ENCODE measurements at regions not wholly inside any gene's neighbourhood (a gene's known extent, or its start where the extent isn't known, plus 50 kb on each side); places are given as distances from the start of the nearest gene placed in this dataset.

DNA sequence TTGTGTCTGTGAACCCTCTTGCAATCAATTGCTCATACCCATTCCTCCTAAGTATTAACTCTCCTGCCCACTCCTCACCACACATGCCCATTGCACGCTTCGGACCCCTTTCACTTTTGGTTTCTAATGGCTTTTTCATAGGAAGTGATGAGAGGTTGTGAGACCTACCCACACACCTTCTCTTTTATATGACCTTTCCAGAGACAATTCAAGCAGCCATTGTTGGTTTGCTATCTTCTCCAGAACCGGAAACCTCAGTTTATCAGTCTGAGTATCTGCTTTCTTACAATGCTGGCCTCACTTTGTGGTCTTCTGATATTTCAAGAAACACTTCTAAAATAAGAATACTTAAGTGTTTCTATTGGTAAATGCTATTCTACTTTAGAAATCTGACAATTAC, 1550.8 kb upstream of the SLC10A2 start:
- Histone ChIP-seq H3K56ac (replicated peaks; ENCODE audit: insufficient read length, low read depth, low read length) (no peak overlapping the region), H3K23me2 (ENCODE audit: low read depth, low read length) (no peaks in the 10 kb centered on the region), H2BK15ac (ENCODE audit: low read length) (no peak overlapping the region), H3K79me2 (ENCODE audit: control insufficient read depth in 1 of 2, insufficient read depth in 2 of 2, low read length in 2 of 2) (no peaks in the 10 kb centered on the region), H3K27ac (ENCODE audit: low read depth, low read length) (no peak overlapping the region), H4K5ac (ENCODE audit: insufficient read length, low read depth, low read length) (no peak overlapping the region), H3K4ac (replicated peaks; ENCODE audit: insufficient read length, low read depth, low read length) (no peak overlapping the region), H3K4me1 (replicated peaks in 1 of 4; ENCODE audit: control insufficient read depth in 3 of 4, insufficient read depth in 4 of 4, low read length in 3 of 4) (no peaks in the 10 kb centered on the region; a peak in 1 of 7 replicates), H2AFZ (ENCODE audit: low read length) (no peak overlapping the region), H4K20me1 (replicated peaks in 1 of 2; ENCODE audit: control insufficient read depth in 1 of 2, insufficient read depth in 2 of 2, low read length in 2 of 2) (no peaks in the 10 kb centered on the region), H2BK20ac (ENCODE audit: low read length) (no peak overlapping the region), H4K91ac (replicated peaks; ENCODE audit: insufficient read length, low read length) (no peak overlapping the region), H4K8ac (ENCODE audit: extremely low read depth, insufficient read depth, low read length) (no peak overlapping the region), H3K9me3 (ENCODE audit: insufficient read depth in 2 of 2, low read depth in 1 of 2, low read length in 1 of 2) (peaks cover 11 to 29% of the 10 kb centered on the region in 2 experiments; a peak in 3 of 4 replicates), H3K4me3 (ENCODE audit: extremely low read depth in 1 of 4, insufficient read depth in 2 of 4, low read depth in 3 of 4, low read length in 4 of 4) (no peak overlapping the region), H2BK5ac (ENCODE audit: low read depth, low read length) (no peak overlapping the region), H3K9ac (replicated peaks in 1 of 4; ENCODE audit: extremely low read depth in 1 of 4, low read depth in 3 of 4, low read length in 3 of 4) (no peak overlapping the region), H3K27me3 (replicated peaks in 1 of 4; ENCODE audit: control insufficient read depth in 3 of 4, extremely low read depth in 1 of 4, insufficient read depth in 3 of 4, low read length in 3 of 4) (no peaks in the 10 kb centered on the region), H3K18ac (ENCODE audit: extremely low read depth, low read length) (no peak overlapping the region), H3K23ac (ENCODE audit: insufficient read length) (no peak overlapping the region), H3K79me1 (ENCODE audit: low read depth, low read length) (no peaks in the 10 kb centered on the region), H2BK12ac (ENCODE audit: low read depth, low read length) (no peak overlapping the region), H2BK120ac (replicated peaks; ENCODE audit: low read depth, low read length) (no peak overlapping the region), H3K14ac (ENCODE audit: insufficient read length) (no peak overlapping the region), H2AK5ac (ENCODE audit: low read depth, low read length) (no peak overlapping the region), H3K4me2 (ENCODE audit: insufficient read depth in 1 of 2, low read depth in 2 of 2, low read length in 2 of 2) (no peak overlapping the region), H3K36me3 (ENCODE audit: control insufficient read depth in 2 of 4, insufficient read depth in 4 of 4, low read length in 3 of 4) (peaks cover 0 to 6% (median 2%) of the 10 kb centered on the region in 4 experiments; a peak in 2 of 8 replicates)
- DNase-seq (ENCODE audit: low read depth in 1 of 2, low spot score in 2 of 2) (no peak), FAIRE-seq (no peak)
- WGBS, 2 experiments (ENCODE audit: extremely low coverage in 1 of 2, insufficient coverage in 1 of 2, insufficient read length in 1 of 2, insufficient replicate concordance in 2 of 2, low coverage in 1 of 2, low lambda C conversion rate in 2 of 2, missing lambda C conversion rate in 1 of 2) = 92% methylated on average over 3 of the region's 3 CpGs; no CpG with 5 or more reads in 1 of the 2 experiments
- ChIA-PET POLR2A (ENCODE audit: partially characterized antibody) (no interaction called here), CTCF (ENCODE audit: partially characterized antibody) (no interaction called here)
- TF ChIP-seq TCF12 (IDR thresholded peaks at IDR 0.05; ENCODE audit: low read depth, low read length) (no peak), SUZ12 (IDR thresholded peaks at IDR 0.05; ENCODE audit: low read length) (no peak), MAFK (IDR thresholded peaks at IDR 0.05; ENCODE audit: low read depth, low read length) (no peak), RAD21 (IDR thresholded peaks at IDR 0.05 in 1 of 2, conservative IDR thresholded peaks at IDR 0.05 in 1 of 2; ENCODE audit: low read depth in 2 of 2, low read length in 2 of 2) (no peak), SRF (IDR thresholded peaks at IDR 0.05; ENCODE audit: low read depth, low read length) (no peak), GTF2F1 (IDR thresholded peaks at IDR 0.05; ENCODE audit: borderline replicate concordance, low read depth, low read length) (no peak), POLR2A (IDR thresholded peaks at IDR 0.05; ENCODE audit: control extremely low read depth in 1 of 2, low read depth in 2 of 2, low read length in 2 of 2) (no peak), SAP30 (IDR thresholded peaks at IDR 0.05; ENCODE audit: insufficient read depth, insufficient replicate concordance, low read length) (no peak), NRF1 (IDR thresholded peaks at IDR 0.05; ENCODE audit: low read depth, low read length) (no peak), EGR1 (IDR thresholded peaks at IDR 0.05; ENCODE audit: borderline replicate concordance, low read depth, low read length) (no peak), BRCA1 (IDR thresholded peaks at IDR 0.05; ENCODE audit: low read depth, low read length) (no peak), BCL11A (IDR thresholded peaks at IDR 0.05; ENCODE audit: low read depth in 2 of 2, low read length in 2 of 2) (no peak)
- TF ChIP-seq, protein P1, sequence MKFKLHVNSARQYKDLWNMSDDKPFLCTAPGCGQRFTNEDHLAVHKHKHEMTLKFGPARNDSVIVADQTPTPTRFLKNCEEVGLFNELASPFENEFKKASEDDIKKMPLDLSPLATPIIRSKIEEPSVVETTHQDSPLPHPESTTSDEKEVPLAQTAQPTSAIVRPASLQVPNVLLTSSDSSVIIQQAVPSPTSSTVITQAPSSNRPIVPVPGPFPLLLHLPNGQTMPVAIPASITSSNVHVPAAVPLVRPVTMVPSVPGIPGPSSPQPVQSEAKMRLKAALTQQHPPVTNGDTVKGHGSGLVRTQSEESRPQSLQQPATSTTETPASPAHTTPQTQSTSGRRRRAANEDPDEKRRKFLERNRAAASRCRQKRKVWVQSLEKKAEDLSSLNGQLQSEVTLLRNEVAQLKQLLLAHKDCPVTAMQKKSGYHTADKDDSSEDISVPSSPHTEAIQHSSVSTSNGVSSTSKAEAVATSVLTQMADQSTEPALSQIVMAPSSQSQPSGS (IDR thresholded peaks at IDR 0.05; ENCODE audit: low read length) = no peak
